Brain pericyte (primary cell): ENCODE measurements at regions not wholly inside any gene's neighbourhood (a gene's known extent, or its start where the extent isn't known, plus 50 kb on each side); places are given as distances from the start of the nearest gene placed in this dataset.
"Not testable (repeated sequence)": the region's sequence is repeated elsewhere in the genome, so short reads cannot be mapped to it uniquely, and the experiment has no call there.

ENCODE experiments used
- DNase-seq: peaks from one replicate; pipeline ENCODE4 v3.0.0-alpha.2; 2012; ENCODE audit warnings: low read depth, low spot score

- DNase-seq, result not testable (repeated sequence)
Measured at GRCh38 chr4:66931981-66932380, 613.3 kb downstream of the CENPC start.

DNA sequence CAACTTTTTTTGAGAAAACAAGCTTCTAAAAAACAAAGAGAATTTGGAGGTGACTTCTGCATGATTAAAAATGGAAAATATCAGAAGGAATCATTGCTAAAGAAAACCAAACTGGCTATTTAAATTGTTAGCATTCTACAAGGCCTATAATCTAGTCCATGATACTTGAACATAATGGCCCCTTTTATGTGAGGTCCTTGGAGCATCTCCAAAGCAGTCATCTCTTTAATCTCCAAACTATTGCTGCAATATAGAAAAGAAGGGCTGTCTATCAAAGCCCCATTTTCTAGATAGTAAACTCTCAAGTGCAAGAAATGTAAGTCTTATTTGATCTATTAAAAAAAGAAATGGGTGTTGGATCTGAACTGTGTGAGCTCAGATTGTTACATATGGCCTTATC lies 615.1 kb downstream of the CENPC start:
- DNase-seq, result no peak

GRCh38 chr4:66929748-66930147 lies 615.6 kb downstream of the CENPC start:
- no peak for DNase-seq

GRCh38 chr4:66928881-66929280 lies 616.4 kb downstream of the CENPC start:
- DNase-seq, result not testable (repeated sequence)

DNA sequence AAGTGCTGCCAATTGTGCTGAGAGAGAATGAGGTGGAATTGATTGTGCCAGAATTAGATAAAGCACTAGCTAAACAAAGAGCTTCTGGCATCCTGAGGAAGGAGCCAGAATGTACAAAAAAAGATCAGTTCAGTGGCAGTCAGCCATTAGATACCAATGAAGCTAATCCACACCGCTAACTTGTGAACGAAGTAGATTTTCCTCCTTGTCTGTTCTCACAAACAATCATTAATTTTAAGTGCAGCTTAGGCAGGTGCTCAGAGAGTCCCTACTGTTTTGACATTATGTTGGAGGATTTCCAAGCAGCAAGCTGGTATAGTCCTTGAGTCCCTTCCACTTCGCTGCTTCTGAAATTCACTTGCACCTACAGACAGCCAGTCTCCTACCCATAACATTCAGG lies 617.4 kb downstream of the CENPC start:
- no peak for DNase-seq

- DNase-seq, result no peak
Measured at GRCh38 chr4:66926687-66927086, 618.6 kb downstream of the CENPC start.

DNA sequence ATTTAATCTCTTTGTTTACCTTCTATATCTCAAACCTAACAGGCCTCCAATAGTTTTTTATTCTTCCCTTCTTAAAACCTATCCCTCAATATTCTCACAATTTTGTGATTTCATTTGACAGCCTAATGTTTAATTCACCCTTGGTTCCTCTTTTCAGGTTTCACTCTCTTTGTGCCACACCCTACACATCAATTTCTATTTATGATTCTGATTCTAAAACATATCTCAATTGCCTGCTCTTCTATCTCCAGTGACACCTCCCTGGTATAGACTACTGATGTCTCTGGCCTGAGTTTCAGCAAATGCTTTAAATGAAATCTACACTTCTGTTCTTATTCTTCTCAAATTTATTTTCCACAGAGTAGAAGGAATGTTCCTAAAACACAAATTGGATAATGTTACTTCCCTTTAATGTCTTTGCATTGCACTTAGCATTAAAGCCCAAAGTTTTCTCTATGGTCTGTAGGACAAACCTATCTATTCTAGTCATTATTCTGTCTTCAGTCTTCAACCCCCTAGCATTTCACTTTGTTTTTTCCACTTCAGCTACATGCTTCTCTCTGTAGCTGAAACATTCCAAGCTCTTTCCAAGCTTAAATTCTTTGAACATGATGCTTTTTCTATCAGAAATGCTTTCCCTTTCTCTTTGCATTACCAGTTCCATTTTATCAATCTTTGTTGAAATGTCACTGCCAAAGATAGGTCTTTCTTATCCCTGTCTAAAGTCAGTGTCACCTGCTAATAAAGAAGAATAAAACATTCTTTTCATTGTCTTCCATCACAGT lies 622.0 kb downstream of the CENPC start:
- no peak for DNase-seq

GRCh38 chr4:66921433-66921832 lies 623.9 kb downstream of the CENPC start:
- no peak for DNase-seq

DNA sequence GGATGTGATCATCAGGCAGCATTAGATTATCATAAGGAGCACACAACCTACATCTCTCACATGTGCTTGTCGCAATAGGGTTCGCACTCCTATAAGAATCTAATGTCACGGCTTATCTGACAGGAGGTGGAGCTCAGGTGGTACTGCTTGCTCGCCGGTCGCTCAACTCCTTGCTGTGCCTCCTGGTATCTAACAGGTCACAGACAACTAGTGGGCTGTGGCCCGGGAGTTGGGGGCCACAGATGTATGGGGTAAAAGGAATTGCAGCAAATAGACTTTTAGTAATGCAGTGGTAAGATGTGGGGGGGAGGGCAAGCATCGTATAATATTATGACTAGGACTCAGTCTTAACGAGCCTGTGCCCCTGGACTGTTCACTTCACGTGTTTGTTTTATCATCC lies 624.8 kb downstream of the CENPC start:
- no peak for DNase-seq

DNA sequence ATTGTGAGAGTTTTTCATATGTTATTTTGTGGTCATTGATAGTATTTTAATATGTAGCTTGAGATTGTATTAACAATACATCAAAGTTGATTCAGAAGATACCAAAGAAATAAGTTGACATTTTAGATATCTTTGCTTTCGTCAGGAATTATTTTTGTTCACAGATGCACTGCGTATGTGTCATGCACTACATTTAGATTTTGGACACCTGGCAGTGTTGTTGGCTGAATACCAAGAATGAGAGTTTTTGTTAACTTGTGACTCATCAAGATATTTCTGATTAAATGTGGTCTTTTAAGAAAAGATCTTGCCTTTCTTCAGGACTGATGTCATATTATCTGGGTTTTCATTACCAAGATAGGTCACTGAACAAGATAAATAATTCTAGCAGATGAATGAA lies 633.4 kb downstream of the CENPC start:
- DNase-seq, result no peak

DNA sequence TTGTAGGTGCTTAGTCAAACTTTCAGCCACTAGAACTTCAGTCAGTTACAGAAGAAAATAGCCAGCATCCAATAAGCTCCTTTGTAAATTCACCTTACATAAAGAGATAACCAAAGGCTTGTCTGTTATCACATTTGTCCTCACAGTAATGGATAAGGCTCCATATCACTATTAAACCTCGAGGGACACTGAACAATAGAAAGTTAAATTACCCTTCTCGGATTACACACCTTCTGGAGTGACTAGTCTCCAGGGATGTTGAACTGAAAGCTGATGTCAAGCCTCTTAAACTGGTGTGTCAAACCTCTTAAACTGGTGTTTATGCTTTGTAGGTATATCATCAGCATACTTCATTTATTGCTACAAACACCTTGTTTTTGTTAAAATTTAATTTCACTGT lies 639.0 kb downstream of the CENPC start:
- no peak for DNase-seq

GRCh38 chr4:66899422-66900065 lies 645.8 kb downstream of the CENPC start:
- no peak for DNase-seq

- DNase-seq, result no peak
Measured at GRCh38 chr4:66893807-66894206, 651.5 kb downstream of the CENPC start.

DNA sequence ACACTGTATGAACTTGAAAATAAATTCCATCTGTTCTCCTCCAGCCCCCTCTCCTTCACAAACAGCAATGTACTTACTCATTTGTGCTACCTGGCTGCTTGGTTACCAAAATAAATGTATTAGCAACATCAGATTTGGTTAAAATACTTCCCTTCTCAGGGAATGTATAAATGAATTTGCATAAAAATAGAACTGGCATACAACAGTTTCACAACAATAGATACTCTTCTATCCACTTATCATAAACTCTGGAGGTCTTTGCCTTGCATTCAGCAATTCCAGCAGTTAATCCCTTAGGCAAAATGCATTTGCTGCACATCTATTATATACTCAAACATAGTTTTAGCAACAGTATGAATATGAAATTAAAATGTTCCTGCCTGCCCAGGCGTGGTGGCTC lies 658.2 kb downstream of the CENPC start:
- DNase-seq, result no peak

DNA sequence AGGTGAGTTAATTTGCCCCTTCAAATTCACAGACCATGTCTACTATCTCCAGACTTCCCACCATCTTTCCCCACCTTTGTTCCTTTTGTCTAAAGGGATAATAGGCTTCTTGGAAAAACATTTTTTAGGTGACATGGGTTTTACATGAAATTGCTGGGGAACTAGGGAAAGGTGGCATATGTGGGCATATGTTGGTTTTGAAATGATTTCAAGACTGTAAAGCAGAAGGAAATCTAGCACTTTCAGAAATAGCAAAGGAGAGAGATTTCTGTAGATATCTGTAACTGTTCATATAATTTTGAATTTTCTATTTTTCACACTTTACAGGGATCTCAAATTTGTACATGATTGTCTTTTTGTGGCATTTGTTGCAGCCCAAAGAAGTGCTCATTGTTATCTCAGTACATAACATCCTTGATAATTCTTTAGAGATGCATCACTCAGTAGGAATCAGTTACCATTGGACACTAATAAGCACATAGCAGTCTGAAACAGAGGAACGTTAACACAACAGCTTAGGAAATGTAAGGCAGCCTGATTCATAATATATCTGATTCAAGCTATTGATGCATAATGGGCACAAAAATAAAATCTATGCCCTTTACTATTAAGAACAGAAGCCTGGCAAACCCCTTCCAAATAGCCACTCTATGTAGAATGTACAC lies 659.7 kb downstream of the CENPC start:
- no peak for DNase-seq

GRCh38 chr4:66876946-66877345 lies 668.4 kb downstream of the CENPC start:
- no peak for DNase-seq

GRCh38 chr4:66872661-66873060 lies 672.6 kb downstream of the CENPC start:
- DNase-seq, result no peak

DNA sequence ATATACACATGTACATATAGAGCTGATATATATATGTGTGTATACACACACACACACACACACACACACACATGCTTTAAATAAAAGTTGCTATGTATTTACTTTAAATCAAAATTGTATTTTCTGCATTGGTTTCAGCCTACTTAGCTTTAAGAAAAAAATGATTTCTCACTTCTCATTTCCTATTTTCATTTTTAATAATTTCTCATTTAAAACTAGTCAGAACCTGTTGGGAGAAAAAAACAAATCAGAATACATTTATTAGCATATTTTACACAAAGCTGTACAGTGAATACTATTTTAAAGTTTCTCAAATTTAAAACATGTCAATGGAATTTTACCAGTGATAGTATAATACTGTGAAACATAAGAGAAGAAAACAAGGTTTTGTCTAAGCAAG lies 681.8 kb downstream of the CENPC start:
- no peak for DNase-seq

- DNase-seq, result no peak
Measured at GRCh38 chr4:66855956-66856355, 689.3 kb downstream of the CENPC start.

DNA sequence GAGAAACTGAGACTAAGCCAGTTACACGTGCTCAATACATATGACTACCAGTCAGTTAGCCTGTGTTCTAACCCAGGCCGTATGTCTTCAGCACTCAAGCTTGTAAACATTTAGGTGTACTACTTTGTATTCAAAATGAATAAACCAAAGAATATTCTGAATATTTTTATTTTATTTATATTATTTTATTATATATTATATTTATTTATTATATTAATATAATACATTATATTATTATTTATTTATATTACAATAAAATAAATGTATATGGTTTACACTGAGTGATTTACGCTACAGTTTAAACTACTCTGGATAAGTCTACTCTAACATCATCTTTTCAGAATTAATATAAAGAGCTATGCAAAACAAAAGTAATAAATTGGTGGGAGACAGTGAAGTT lies 691.5 kb downstream of the CENPC start:
- DNase-seq, result no peak

DNA sequence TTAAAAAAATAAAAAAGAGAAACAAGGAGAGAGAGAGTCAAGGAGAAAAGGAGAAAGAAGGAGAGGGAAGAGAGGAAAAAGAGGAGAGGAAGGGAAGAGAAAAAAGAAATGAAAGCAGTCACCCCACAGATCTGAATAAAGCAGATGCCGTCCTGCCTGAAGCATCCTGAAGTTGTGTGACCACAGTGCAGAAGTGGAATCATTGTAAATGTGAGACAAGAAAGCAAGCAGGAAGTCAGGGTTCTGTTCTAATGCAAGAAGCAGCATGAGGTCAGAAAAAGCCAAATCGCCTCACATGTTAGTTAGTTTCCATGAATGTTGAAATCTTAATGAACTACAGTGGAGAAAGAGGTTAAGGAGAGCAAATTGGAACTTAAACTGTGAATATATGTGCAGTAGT lies 692.5 kb downstream of the CENPC start:
- no peak for DNase-seq

GRCh38 chr4:66849596-66849995 lies 695.7 kb downstream of the CENPC start:
- DNase-seq, result no peak

GRCh38 chr4:66842724-66843088 lies 702.6 kb downstream of the CENPC start:
- no peak for DNase-seq
